ENCODE measurements at regions not wholly inside any gene's neighbourhood (a gene's known extent, or its start where the extent isn't known, plus 50 kb on each side); places are given as distances from the start of the nearest gene placed in this dataset.

DNA sequence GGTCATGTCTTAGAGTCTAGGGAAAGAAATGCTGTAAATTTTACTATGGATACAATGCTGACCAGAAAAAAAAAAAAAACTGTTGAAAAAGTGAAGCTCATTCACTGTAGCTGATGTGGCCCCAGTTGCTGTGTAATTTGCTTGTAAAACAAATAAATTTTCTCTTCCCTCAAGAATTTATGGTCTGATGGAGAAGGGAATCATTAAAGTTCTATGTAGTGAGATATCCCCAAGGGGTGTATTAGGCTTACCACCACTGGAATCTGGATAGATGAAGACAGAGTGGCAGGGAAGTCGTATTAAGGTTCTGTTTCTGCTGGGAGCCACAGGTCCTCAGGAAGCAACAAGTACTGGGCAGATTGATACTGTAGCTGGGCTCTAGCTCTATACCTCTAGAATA lies 860.0 kb downstream of the LTN1 start:
- POLR2A ChIA-PET: no interaction called here

DNA sequence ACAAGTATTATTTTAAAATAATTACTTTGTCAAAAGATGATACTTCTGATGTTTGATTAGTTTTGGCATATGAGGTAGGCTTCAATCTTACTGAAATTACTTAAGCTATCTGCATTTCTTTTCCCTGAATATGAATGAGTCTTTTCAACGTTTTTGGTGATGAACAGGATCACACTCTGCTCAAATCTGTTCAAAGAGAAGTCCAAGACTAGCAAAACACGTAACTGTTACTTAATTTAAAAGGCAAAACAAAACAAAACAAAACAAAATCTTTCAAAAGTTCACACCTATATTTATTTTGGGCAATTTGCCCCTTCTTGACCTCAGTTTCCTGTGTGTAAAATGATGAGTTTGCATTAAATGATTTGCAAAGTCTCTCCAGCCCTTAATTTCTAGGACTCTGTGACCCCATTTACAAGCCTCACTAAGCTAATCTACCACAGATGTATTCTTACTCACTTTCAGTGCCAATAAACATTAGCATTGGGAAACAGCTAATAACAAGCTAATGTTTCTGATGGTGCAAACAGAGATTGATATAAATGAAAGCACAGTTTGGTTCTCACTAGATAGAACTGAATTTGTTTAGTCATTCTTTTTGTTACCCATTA lies 865.4 kb downstream of the LTN1 start:
- TF ChIP-seq, protein P1, sequence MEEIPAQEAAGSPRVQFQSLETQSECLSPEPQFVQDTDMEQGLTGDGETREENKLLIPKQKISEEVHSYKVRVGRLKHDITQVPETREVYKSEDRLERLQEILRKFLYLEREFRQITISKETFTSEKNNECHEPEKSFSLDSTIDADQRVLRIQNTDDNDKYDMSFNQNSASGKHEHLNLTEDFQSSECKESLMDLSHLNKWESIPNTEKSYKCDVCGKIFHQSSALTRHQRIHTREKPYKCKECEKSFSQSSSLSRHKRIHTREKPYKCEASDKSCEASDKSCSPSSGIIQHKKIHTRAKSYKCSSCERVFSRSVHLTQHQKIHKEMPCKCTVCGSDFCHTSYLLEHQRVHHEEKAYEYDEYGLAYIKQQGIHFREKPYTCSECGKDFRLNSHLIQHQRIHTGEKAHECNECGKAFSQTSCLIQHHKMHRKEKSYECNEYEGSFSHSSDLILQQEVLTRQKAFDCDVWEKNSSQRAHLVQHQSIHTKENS (CRISPR knock-in tag; IDR thresholded peaks at IDR 0.05): no peak
- TF ChIP-seq, protein P2, sequence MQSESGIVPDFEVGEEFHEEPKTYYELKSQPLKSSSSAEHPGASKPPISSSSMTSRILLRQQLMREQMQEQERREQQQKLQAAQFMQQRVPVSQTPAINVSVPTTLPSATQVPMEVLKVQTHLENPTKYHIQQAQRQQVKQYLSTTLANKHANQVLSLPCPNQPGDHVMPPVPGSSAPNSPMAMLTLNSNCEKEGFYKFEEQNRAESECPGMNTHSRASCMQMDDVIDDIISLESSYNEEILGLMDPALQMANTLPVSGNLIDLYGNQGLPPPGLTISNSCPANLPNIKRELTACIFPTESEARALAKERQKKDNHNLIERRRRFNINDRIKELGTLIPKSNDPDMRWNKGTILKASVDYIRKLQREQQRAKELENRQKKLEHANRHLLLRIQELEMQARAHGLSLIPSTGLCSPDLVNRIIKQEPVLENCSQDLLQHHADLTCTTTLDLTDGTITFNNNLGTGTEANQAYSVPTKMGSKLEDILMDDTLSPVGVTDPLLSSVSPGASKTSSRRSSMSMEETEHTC (IDR thresholded peaks at IDR 0.05): no peak
- TF ChIP-seq MAFF (IDR thresholded peaks at IDR 0.05; ENCODE audit: low read length) (peak; percentile 61), MAFK (IDR thresholded peaks at IDR 0.05; ENCODE audit: low read length) (peak; percentile 60; the same call in 1 of the 2 replicates)
- WGBS (ENCODE audit: insufficient coverage, low coverage, missing lambda C conversion rate): 0% methylated on average over 2 of the region's 2 CpGs
- BruUV-seq (replicated peaks): no TSS peak
- Histone ChIP-seq H3K4me2 (ENCODE audit: insufficient read depth, low read length) (no peak overlapping the region), H3K9ac (ENCODE audit: insufficient read depth in 1 of 2, low read depth in 2 of 2, low read length in 2 of 2) (no peak overlapping the region), H3K27me3 (ENCODE audit: control insufficient read depth in 2 of 2, insufficient read depth in 2 of 2, low read length in 2 of 2) (no peaks in the 10 kb centered on the region), H3K9me3 (replicated peaks; ENCODE audit: control insufficient read depth, insufficient read depth, low read depth, low read length) (no peaks in the 10 kb centered on the region), H2AFZ (ENCODE audit: low read depth, low read length) (no peak overlapping the region), H3K4me3 (no peak overlapping the region), H3K36me3 (ENCODE audit: control insufficient read depth, insufficient read depth, low read length) (no peaks in the 10 kb centered on the region), H3K27ac (ENCODE audit: extremely low read depth, low read depth, low read length) (no peak overlapping the region), H3K4me1 (replicated peaks in 1 of 2; ENCODE audit: control insufficient read depth in 2 of 2, insufficient read depth in 2 of 2, low read length in 2 of 2) (no peaks in the 10 kb centered on the region), H4K20me1 (replicated peaks; ENCODE audit: control insufficient read depth, insufficient read depth, low read length) (no peaks in the 10 kb centered on the region), H3K9me1 (ENCODE audit: control insufficient read depth, insufficient read depth, low read length) (no peaks in the 10 kb centered on the region), H3K79me2 (ENCODE audit: control insufficient read depth, insufficient read depth, low read length) (no peaks in the 10 kb centered on the region)
- DNase-seq (ENCODE audit: extremely low read depth in 1 of 4, low spot score in 3 of 4) (no peak), FAIRE-seq (no peak), ATAC-seq (no peak)
- in situ Hi-C loops (cut with MboI): no loop called here
- ChIA-PET CTCF (ENCODE audit: low intra/inter-chr PET ratio) (no interaction called here), POLR2A (no interaction called here)
- intact Hi-C loops (cut with micrococcal nuclease): no loop called here

More for the DNA sequence above, 860.0 kb downstream of the LTN1 start:
- Histone ChIP-seq H3K79me2 (ENCODE audit: control insufficient read depth, insufficient read depth, low read length) (no peaks in the 10 kb centered on the region), H3K4me1 (replicated peaks in 1 of 2; ENCODE audit: control insufficient read depth in 2 of 2, insufficient read depth in 2 of 2, low read length in 2 of 2) (no peaks in the 10 kb centered on the region), H3K4me3 (no peak overlapping the region), H3K9me3 (replicated peaks; ENCODE audit: control insufficient read depth, insufficient read depth, low read depth, low read length) (0 out of 2 replicates have a peak, but pooled peaks cover 2% of the 10 kb centered on the region), H2AFZ (ENCODE audit: low read depth, low read length) (no peak overlapping the region), H3K9me1 (ENCODE audit: control insufficient read depth, insufficient read depth, low read length) (no peaks in the 10 kb centered on the region), H3K36me3 (ENCODE audit: control insufficient read depth, insufficient read depth, low read length) (no peaks in the 10 kb centered on the region), H3K27me3 (ENCODE audit: control insufficient read depth in 2 of 2, insufficient read depth in 2 of 2, low read length in 2 of 2) (no peaks in the 10 kb centered on the region), H3K27ac (ENCODE audit: extremely low read depth, low read depth, low read length) (no peak overlapping the region), H3K9ac (ENCODE audit: insufficient read depth in 1 of 2, low read depth in 2 of 2, low read length in 2 of 2) (no peak overlapping the region), H4K20me1 (replicated peaks; ENCODE audit: control insufficient read depth, insufficient read depth, low read length) (no peaks in the 10 kb centered on the region), H3K4me2 (ENCODE audit: insufficient read depth, low read length) (no peak overlapping the region)
- in situ Hi-C loops (cut with MboI) (no loop called here), intact Hi-C loops (cut with micrococcal nuclease) (no loop called here)
- CTCF ChIA-PET (ENCODE audit: low intra/inter-chr PET ratio): no interaction called here
- WGBS (ENCODE audit: insufficient coverage, low coverage, missing lambda C conversion rate): 0% methylated on average over 1 of the region's 1 CpG
- FAIRE-seq: no peak
- DNase-seq (ENCODE audit: extremely low read depth in 1 of 4, low spot score in 3 of 4): no peak
- BruUV-seq (replicated peaks): no TSS peak
- TF ChIP-seq HSF4 (CRISPR knock-in tag; IDR thresholded peaks at IDR 0.05; ENCODE audit: borderline replicate concordance) (no peak), HDAC2 (IDR thresholded peaks at IDR 0.05) (no peak), ATF7 (IDR thresholded peaks at IDR 0.05) (no peak), SMC3 (conservative IDR thresholded peaks at IDR 0.05; ENCODE audit: insufficient read depth, low read depth, low read length) (no peak), ZBTB7A (IDR thresholded peaks at IDR 0.05; ENCODE audit: borderline replicate concordance, control insufficient read depth, low read depth, low read length) (no peak), RBFOX2 (IDR thresholded peaks at IDR 0.05; ENCODE audit: low read depth, low read length) (no peak)
- no peak for ATAC-seq
